HepG2 (cell line): ENCODE measurements at regions not wholly inside any gene's neighbourhood (a gene's known extent, or its start where the extent isn't known, plus 50 kb on each side); places are given as distances from the start of the nearest gene placed in this dataset.
A peak's percentile ranks its signal among the peaks of the same experiment; 100 is the strongest.

Experiments used
- ADNP ChIP-seq: sonication (generic); formaldehyde crosslinking; IDR thresholded peaks from 2 replicates; pipeline ENCODE4 v1.4.0; 2020; ENCODE audit warnings: missing genetic modification reagents
- GABPB1 ChIP-seq: IDR thresholded peaks from 2 replicates; pipeline ENCODE4 v1.6.1; 2016; ENCODE audit warnings: mild to moderate bottlenecking, missing genetic modification reagents, moderate library complexity, missing compliant biosample characterization
- KLF15 ChIP-seq: sonication (generic); formaldehyde crosslinking; IDR thresholded peaks from 2 replicates; pipeline ENCODE4 v1.8.1; 2023; ENCODE audit warnings: borderline replicate concordance, mild to moderate bottlenecking, inconsistent platforms, missing genetic modification reagents, mixed read lengths
- MYC ChIP-seq: sonication (generic); formaldehyde crosslinking; IDR thresholded peaks from 2 replicates; pipeline ENCODE4 v1.9.0; 2021; ENCODE audit warnings: missing genetic modification reagents, borderline replicate concordance
- NFKBIZ ChIP-seq: IDR thresholded peaks from 2 replicates; pipeline ENCODE4 v1.6.1; 2018; ENCODE audit warnings: missing genetic modification reagents, missing compliant biosample characterization
- NPAS2 ChIP-seq: sonication (generic); formaldehyde crosslinking; IDR thresholded peaks from 2 replicates; pipeline ENCODE4 v1.8.0; 2022; ENCODE audit warnings: mild to moderate bottlenecking, missing genetic modification reagents, borderline replicate concordance
- NR2F2 ChIP-seq: IDR thresholded peaks from 2 replicates; pipeline ENCODE4 v1.6.1; 2012; ENCODE audit warnings: low read depth, inconsistent platforms, borderline replicate concordance
- PAXIP1 ChIP-seq: sonication (generic); formaldehyde crosslinking; conservative IDR thresholded peaks from 2 replicates; pipeline ENCODE4 v1.4.0; 2020; ENCODE audit warnings: mild to moderate bottlenecking, missing genetic modification reagents, moderate library complexity
- SMAD1 ChIP-seq: sonication (generic); formaldehyde crosslinking; IDR thresholded peaks from 2 replicates; pipeline ENCODE4 v1.4.0; 2020; ENCODE audit warnings: missing genetic modification reagents, low read depth, mild to moderate bottlenecking, borderline replicate concordance
- SP1 ChIP-seq, 2 experiments: fragments of 450-650 bp in 1 of 2; sonication (generic) in 1 of 2; formaldehyde crosslinking in 1 of 2; IDR thresholded peaks; 2 replicates each; pipeline versions ENCODE4 v1.4.0 to v1.6.1; 2016 to 2020; ENCODE audit warnings: missing genetic modification reagents in 1 of 2
- THAP7 ChIP-seq: sonication (generic); formaldehyde crosslinking; IDR thresholded peaks from 2 replicates; pipeline ENCODE4 v1.8.1; 2023; ENCODE audit warnings: mild to moderate bottlenecking, missing genetic modification reagents
- WIZ ChIP-seq: sonication (generic); formaldehyde crosslinking; IDR thresholded peaks from 2 replicates; pipeline ENCODE4 v1.5.1; 2020; ENCODE audit warnings: mild to moderate bottlenecking, missing genetic modification reagents
- ZBTB42 ChIP-seq: sonication (generic); formaldehyde crosslinking; IDR thresholded peaks from 2 replicates; pipeline ENCODE4 v1.5.0; 2020; ENCODE audit warnings: mild to moderate bottlenecking, missing genetic modification reagents
- ZFP90 ChIP-seq: sonication (generic); formaldehyde crosslinking; IDR thresholded peaks from 2 replicates; pipeline ENCODE4 v1.8.0; 2022; ENCODE audit warnings: missing genetic modification reagents, mild to moderate bottlenecking, inconsistent platforms, borderline replicate concordance
- ZMYM3 ChIP-seq: sonication (generic); formaldehyde crosslinking; IDR thresholded peaks from 2 replicates; pipeline ENCODE4 v1.5.1; 2020; ENCODE audit warnings: mild to moderate bottlenecking, missing genetic modification reagents
- ZNF138 ChIP-seq: sonication (generic); formaldehyde crosslinking; IDR thresholded peaks from 2 replicates; pipeline ENCODE4 v1.5.0; 2020; ENCODE audit warnings: mild to moderate bottlenecking, low read depth, missing genetic modification reagents
- ZNF142 ChIP-seq: sonication (generic); formaldehyde crosslinking; IDR thresholded peaks from 2 replicates; pipeline ENCODE4 v1.4.0; 2020; ENCODE audit warnings: missing genetic modification reagents
- ZNF501 ChIP-seq: sonication (generic); formaldehyde crosslinking; IDR thresholded peaks from 2 replicates; pipeline ENCODE4 v1.5.1; 2020; ENCODE audit warnings: mild to moderate bottlenecking, moderate library complexity, missing genetic modification reagents
- ZNF772 ChIP-seq: sonication (generic); formaldehyde crosslinking; IDR thresholded peaks from 2 replicates; pipeline ENCODE4 v1.5.0; 2020; ENCODE audit warnings: mild to moderate bottlenecking, missing genetic modification reagents

- TF ChIP-seq ZNF142 (no peak), NFKBIZ (peak; percentile 90; the same call in 1 of the 2 replicates), MYC (peak; percentile 92), NPAS2 (CRISPR knock-in tag) (no peak), ZNF138 (CRISPR knock-in tag) (no peak), GABPB1 (CRISPR knock-in tag) (peak; percentile 86), WIZ (peak; percentile 98), SMAD1 (CRISPR knock-in tag) (peak; percentile 84; the same call in 1 of the 2 replicates), ZMYM3 (CRISPR knock-in tag) (peak; percentile 87), ZNF501 (CRISPR knock-in tag) (peak; percentile 55; the same call in 1 of the 2 replicates), SP1 (IDR thresholded peaks at IDR 0.05) (peak; percentile 95), SP1 (CRISPR knock-in tag; IDR thresholded peaks at IDR 0.05) (peak; percentile 69; the same call in 1 of the 2 replicates), THAP7 (CRISPR knock-in tag) (no peak; the same call in 1 of the 2 replicates), NR2F2 (no peak), KLF15 (CRISPR knock-in tag) (peak; percentile 86), PAXIP1 (CRISPR knock-in tag) (peak; percentile 100), ZFP90 (peak; percentile 86; the same call in 1 of the 2 replicates), ZBTB42 (CRISPR knock-in tag) (no peak), ZNF772 (peak; percentile 96; the same call in 1 of the 2 replicates), ADNP (no peak)
Measured at GRCh38 chr4:3836756-3837601, 70.8 kb downstream of the ADRA2C start (continued).
